Erythroblast (primary cell): ENCODE measurements at regions not wholly inside any gene's neighbourhood (a gene's known extent, or its start where the extent isn't known, plus 50 kb on each side); places are given as distances from the start of the nearest gene placed in this dataset.

ENCODE experiments used
- GATA1 ChIP-seq: IDR thresholded peaks from 2 replicates; pipeline ENCODE4 v1.6.1; 2011; ENCODE audit warnings: low read depth, mild to moderate bottlenecking, control low read depth, low read length, moderate library complexity
- POLR2A ChIP-seq: IDR thresholded peaks from 2 replicates; pipeline ENCODE4 v1.6.1; 2011; ENCODE audit warnings: mild to moderate bottlenecking, low read length

DNA sequence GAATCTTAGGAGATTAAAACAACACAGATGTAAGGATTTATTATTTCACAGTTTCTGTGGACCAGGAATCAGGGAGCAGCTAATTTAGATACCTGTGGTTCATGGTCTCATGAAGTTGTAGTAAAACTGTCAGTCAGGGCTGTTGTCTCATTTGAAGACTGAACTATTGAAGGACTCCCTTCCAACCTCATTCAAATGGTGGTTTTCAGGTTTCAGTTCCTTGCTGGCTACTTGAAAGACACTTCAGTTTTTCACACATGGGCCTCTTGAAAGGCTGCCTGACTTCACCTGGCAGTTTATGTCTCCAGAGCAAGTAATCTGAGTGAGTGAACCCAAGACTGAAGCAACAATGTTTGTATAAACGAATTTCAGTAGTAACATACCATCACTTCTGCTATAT, 915.9 kb downstream of the PLA2G4A start:
- no peak for TF ChIP-seq POLR2A
- no peak for TF ChIP-seq GATA1
